PFSK-1 (cell line): ENCODE measurements at regions not wholly inside any gene's neighbourhood (a gene's known extent, or its start where the extent isn't known, plus 50 kb on each side); places are given as distances from the start of the nearest gene placed in this dataset.

Source experiments
- POLR2AphosphoS5 ChIP-seq: IDR thresholded peaks from 2 replicates; pipeline ENCODE4 v1.6.1; 2012; ENCODE audit warnings: low read depth, mild to moderate bottlenecking, control low read depth, low read length, moderate library complexity
- SIN3A ChIP-seq: IDR thresholded peaks from 2 replicates; pipeline ENCODE4 v1.6.1; 2012; ENCODE audit warnings: mild to moderate bottlenecking, low read length, moderate library complexity, borderline replicate concordance; ENCODE audit not compliant: insufficient read depth
- TAF1 ChIP-seq: IDR thresholded peaks from 2 replicates; pipeline ENCODE4 v1.6.1; 2012; ENCODE audit warnings: low read length, control low read depth, borderline replicate concordance; ENCODE audit not compliant: insufficient read depth
- TF ChIP-seq, protein P1 (sequence below), 2 experiments: IDR thresholded peaks; 2 replicates each; pipeline versions ENCODE4 v1.6.1 to v1.8.0; 2011 to 2012; ENCODE audit warnings: low read depth in 2 of 2, low read length in 2 of 2, control low read depth in 1 of 2, inconsistent platforms in 1 of 2, mild to moderate bottlenecking in 1 of 2, moderate library complexity in 1 of 2; ENCODE audit not compliant: insufficient read depth in 1 of 2

DNA sequence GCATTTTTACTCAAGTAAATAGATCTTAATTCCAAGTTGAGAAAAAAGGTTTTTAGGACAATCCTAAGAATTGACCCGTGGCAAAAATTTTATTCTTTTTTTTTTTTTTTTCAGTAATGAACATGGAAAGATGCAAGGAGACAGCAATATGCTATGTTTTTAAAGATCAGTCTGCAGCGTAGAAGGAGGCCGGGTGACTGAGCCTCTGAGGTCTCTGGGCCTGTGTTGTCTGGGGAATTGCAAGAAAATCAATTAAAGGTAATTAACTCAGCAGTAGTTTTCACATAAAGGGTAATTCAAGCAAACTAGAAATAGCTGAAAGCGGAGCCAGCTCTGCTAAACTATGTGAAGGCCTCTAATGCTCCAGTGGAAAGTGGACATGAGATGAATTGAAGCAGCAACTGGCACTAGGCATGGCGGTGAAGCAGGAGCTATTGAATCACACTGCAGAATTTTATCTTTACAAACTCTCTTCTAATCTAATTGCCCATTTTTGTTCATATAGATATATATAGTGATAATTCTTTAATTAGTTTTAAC lies 285.2 kb upstream of the ITGA1 start:
- no peak for TF ChIP-seq POLR2AphosphoS5
- no peak for TF ChIP-seq TAF1
- no peak for TF ChIP-seq SIN3A
- TF ChIP-seq, protein P1, sequence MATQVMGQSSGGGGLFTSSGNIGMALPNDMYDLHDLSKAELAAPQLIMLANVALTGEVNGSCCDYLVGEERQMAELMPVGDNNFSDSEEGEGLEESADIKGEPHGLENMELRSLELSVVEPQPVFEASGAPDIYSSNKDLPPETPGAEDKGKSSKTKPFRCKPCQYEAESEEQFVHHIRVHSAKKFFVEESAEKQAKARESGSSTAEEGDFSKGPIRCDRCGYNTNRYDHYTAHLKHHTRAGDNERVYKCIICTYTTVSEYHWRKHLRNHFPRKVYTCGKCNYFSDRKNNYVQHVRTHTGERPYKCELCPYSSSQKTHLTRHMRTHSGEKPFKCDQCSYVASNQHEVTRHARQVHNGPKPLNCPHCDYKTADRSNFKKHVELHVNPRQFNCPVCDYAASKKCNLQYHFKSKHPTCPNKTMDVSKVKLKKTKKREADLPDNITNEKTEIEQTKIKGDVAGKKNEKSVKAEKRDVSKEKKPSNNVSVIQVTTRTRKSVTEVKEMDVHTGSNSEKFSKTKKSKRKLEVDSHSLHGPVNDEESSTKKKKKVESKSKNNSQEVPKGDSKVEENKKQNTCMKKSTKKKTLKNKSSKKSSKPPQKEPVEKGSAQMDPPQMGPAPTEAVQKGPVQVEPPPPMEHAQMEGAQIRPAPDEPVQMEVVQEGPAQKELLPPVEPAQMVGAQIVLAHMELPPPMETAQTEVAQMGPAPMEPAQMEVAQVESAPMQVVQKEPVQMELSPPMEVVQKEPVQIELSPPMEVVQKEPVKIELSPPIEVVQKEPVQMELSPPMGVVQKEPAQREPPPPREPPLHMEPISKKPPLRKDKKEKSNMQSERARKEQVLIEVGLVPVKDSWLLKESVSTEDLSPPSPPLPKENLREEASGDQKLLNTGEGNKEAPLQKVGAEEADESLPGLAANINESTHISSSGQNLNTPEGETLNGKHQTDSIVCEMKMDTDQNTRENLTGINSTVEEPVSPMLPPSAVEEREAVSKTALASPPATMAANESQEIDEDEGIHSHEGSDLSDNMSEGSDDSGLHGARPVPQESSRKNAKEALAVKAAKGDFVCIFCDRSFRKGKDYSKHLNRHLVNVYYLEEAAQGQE (IDR thresholded peaks at IDR 0.05; ENCODE audit: insufficient read depth in 1 of 2, low read depth in 2 of 2, low read length in 2 of 2): no peak
